A549 (cell line): ENCODE measurements at regions not wholly inside any gene's neighbourhood (a gene's known extent, or its start where the extent isn't known, plus 50 kb on each side); places are given as distances from the start of the nearest gene placed in this dataset.

ENCODE experiments used
- CEBPB ChIP-seq, 2 experiments: fragments of >200 bp in 1 of 2; sonication (Bioruptor Twin) in 1 of 2; formaldehyde crosslinking in 1 of 2; IDR thresholded peaks; 2 replicates each; pipeline ENCODE4 v1.6.1; 2012 to 2016
- KDM5A ChIP-seq: fragments of 200-600 bp; sonication (generic); IDR thresholded peaks from 2 replicates; pipeline ENCODE4 v1.6.1; 2016; ENCODE audit warnings: antibody characterized with exemption, mild to moderate bottlenecking
- MAZ ChIP-seq: fragments of 150-350 bp; IDR thresholded peaks from 2 replicates; pipeline ENCODE4 v1.6.1; 2014; ENCODE audit warnings: antibody characterized with exemption, low read depth, low read length, borderline replicate concordance
- POLR2A ChIP-seq: IDR thresholded peaks from 2 replicates; pipeline ENCODE4 v1.6.1; 2012; ENCODE audit warnings: mild to moderate bottlenecking, low read length
- TF ChIP-seq, protein P1 (sequence below): fragments of >200 bp; sonication (Bioruptor Twin); formaldehyde crosslinking; IDR thresholded peaks from 3 replicates; pipeline ENCODE4 v1.5.1; 2016

DNA sequence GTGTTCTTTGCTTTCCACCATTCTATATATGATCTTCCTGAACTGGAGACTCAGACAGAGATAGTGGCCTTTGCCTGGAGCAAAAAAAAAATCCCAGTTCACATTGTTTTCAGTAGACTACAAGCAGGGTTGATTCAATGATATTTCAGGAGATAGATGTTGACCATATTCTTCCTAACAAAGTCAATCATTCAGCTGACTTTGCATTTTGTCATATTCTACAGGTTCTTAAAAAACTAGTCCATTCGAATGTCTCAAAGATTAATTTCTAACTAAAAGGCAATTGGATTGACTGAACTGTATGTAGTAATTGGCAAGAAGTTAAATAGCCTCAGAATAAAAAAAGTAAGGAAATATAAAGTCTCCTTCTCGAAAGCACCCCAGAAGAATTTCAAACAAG is 479.5 kb downstream of the NKX6-1 start:
- no peak for TF ChIP-seq KDM5A
- TF ChIP-seq, protein P1, sequence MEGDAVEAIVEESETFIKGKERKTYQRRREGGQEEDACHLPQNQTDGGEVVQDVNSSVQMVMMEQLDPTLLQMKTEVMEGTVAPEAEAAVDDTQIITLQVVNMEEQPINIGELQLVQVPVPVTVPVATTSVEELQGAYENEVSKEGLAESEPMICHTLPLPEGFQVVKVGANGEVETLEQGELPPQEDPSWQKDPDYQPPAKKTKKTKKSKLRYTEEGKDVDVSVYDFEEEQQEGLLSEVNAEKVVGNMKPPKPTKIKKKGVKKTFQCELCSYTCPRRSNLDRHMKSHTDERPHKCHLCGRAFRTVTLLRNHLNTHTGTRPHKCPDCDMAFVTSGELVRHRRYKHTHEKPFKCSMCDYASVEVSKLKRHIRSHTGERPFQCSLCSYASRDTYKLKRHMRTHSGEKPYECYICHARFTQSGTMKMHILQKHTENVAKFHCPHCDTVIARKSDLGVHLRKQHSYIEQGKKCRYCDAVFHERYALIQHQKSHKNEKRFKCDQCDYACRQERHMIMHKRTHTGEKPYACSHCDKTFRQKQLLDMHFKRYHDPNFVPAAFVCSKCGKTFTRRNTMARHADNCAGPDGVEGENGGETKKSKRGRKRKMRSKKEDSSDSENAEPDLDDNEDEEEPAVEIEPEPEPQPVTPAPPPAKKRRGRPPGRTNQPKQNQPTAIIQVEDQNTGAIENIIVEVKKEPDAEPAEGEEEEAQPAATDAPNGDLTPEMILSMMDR: no peak
- TF ChIP-seq CEBPB (IDR thresholded peaks at IDR 0.05): no peak
- no peak for TF ChIP-seq POLR2A
- TF ChIP-seq MAZ: no peak
